DMS114 treated with DMSO at 0.1 percent for 48 hours (cell line): ENCODE measurements at regions not wholly inside any gene's neighbourhood (a gene's known extent, or its start where the extent isn't known, plus 50 kb on each side); places are given as distances from the start of the nearest gene placed in this dataset.
"Not testable (repeated sequence)": the region's sequence is repeated elsewhere in the genome, so short reads cannot be mapped to it uniquely, and the experiment has no call there.

Experiments
- DNase-seq: peaks from one replicate; lab custom pipeline; 2025; ENCODE audit not compliant: unreplicated experiment; lab: John Stamatoyannopoulos, UW

GRCh38 chr10:33102071-33102470 is 144.0 kb upstream of the ITGB1 start:
- DNase-seq, result no peak

DNA sequence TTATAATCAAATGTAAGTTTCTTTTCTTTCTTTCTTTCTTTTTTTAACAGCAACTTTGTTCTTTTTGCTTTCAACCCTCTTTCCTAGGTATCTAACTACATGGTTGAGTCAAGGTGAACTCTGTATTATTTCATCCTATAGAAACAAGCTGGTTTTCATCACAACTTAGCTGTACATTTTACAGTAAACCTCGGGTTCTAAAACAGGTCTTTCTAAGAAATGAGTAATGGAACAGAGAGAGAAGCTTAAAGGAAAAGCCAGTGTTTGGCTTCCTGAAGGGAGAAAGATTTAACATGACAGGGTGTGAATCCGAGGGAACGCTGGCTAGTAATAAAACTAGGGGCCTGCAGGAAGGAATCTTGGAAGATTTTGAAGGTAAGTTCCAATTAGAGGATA is 143.4 kb upstream of the ITGB1 start:
- DNase-seq, result no peak

DNA sequence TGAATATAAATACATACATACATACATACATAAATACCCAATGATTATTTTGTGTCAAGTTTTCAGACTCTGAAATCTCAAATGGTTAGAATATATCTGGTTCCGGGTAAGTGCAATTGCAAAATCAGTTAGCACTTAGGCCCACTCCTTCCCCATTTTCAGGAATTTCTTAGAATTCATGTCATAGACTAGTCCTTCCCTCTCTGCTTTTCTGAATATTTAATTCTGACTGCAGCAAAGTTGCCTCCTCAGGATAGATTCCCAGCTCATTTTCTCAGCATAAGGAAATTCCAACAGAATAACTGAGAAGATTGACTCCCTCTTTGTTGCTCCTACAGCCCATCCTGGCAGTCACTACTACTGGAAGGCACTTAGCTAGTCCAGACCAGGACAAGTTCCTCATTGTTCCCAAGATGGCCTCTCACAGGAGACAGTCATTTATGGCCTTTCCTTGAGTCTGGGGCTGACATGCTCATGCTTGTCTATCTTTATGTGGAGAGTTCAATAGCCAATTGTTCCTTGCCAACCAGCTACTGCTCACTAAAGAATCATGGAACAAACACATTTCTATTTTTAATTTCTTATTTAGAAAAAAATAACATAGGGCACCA is 142.9 kb upstream of the ITGB1 start:
- no peak for DNase-seq

GRCh38 chr10:33099748-33100147 is 141.7 kb upstream of the ITGB1 start:
- DNase-seq, result no peak

DNA sequence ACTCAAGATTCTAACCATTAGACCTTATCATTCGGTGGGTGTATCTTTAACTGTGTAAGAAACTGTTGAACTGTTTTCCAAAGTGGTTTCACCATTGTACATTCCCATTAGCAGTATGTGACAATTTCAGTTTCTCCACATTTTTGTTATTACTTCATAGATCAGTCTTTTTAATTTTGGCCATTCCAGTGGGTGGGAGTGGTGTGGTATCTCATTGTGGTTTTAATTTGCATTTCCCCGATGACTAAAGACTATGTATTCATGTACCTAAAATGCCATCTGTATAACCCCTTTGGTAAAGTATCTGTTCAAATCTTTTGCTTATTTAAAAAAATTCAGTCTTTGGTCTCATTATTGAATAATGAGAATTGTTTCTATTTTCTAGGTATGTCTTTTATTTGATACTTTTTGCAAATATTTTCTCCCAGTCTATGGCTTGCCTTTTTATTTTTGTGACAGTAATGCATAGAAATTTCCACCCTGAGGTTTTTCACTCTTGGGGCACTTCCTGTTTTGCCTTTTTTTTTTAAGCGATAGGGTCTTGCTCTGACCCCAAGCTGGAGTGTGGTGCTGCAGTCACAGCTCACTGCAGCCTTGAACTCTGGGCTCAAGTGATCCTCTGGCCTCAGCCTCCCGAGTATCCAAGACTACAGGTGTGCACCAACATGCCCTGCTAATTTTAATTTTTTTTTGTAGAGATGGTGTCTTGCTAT is 141.1 kb upstream of the ITGB1 start:
- DNase-seq, result no peak

GRCh38 chr10:33095867-33096815 is 138.1 kb upstream of the ITGB1 start:
- DNase-seq, result no peak

DNA sequence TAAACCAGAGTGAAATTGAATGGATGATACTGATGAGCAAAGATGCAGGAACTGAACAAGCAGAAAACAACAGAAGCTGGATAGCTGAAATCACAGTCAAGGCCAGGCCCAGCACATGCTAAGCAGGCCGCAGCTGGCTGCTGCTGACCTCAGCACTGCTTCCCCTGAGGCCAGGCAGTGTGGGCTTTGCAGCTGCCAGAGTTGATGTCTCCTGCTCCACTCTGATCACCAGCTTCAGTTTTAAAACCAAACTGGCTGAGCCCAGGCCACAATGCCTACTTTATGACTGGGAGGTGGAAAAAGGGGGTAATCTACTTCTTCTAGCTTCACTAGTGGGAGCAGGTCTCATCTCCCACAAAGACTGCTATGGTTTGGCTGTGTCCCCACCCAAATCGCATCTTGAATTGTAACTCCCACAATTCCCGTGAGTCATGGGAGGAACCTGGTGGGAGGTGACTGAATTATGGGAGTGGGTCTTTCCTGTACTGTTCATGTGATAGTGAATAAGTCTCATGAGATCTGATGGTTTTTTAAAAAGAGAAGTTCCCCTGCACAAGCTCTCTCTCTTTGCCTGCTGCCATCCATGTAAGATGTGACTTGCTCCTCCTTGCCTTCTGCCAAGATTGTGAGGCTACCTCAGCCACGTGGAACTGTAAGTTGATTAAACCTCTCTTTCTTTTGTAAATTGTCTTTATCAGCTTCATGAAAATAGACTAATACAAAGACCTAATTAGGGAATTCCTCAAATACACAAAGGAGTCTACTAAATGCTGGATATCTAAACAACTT is 136.4 kb upstream of the ITGB1 start:
- DNase-seq, result no peak

DNA sequence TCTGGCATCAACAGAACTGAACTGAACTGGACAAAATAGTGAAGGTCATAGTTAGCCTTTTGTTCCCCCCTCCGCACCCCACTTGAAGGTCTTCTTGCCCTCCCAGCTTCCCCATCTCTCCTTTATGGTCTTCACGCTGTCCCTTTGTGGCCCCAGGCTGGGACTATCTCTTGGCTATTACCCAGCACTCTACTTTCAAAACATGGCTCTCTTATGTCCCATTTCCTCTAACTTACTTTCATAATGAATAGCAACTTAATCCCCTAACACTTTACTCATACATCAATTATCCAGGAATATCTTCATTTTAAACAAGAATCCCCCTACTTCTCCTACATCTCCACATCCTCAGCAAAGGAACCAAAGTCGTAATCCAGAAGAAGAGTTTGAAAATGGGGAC is 135.3 kb upstream of the ITGB1 start:
- DNase-seq, result no peak

- DNase-seq, result no peak
These were observed 134.6 kb upstream of the ITGB1 start for GRCh38 chr10:33092596-33092995.

DNA sequence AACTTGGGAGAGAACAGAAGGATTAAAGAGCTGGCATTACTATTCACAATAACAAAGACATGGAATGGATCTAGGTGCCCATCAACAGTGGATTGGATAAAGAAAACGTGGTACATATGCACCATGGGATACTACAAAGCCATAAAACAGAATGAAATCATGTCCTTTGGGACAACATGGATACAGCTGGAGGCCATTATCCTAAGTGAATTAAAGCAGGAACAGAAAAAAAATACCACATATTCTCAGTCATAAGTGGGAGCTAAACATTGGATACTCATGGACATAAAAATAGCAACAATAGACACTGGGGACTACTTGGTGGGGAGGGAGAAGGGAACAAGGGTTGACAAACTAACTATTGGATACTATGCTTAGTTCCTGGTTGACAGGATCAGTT is 133.2 kb upstream of the ITGB1 start:
- DNase-seq, result no peak

- DNase-seq, result no peak
These were observed 131.0 kb upstream of the ITGB1 start for GRCh38 chr10:33088990-33089389.

GRCh38 chr10:33087922-33088321 is 129.9 kb upstream of the ITGB1 start:
- DNase-seq, result no peak

DNA sequence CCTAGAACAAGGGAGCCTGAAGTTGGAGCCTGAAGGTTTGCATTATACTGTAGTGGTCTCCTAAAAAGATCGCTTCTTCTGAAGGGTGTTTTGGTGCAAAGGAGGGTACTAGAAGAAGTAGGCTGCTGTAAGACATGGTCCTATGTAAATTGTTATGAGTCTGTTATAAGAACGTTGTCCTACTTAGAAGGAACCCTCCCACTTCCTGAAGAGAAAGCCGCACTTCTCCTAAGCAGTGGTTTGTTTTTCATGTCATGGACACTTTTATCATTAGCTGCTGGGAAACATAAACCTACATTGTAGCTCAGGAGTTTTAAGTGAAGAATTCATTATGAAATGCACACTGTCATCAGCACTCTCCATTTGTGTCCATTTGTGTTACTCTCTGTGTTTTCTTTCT is 129.1 kb upstream of the ITGB1 start:
- no peak for DNase-seq

GRCh38 chr10:33086100-33086499 is 128.1 kb upstream of the ITGB1 start:
- DNase-seq, result no peak

DNA sequence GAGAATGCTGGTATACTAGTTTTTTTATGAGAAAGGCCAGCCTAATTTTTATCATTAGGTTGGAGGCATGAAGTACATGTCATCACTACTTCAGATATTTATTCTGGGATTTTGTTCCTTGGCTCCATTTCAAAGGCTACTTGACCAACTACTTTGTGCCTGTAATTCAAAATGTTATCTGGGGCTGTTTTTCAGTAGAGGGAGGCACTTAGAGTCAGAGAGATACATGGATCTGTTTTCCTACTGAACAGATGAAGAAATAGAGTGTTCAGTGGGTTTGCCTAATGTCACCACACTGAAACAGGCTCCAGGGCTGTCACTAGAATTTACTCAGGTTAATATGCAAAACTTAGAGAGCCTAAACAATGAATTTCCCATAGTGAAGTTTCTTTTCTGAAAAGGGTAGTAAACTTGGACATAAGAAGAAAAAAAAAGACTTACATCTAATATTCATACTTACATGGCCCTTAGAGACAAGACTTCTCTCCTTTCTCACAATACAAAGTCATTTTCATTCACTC is 127.3 kb upstream of the ITGB1 start:
- DNase-seq, result no peak

DNA sequence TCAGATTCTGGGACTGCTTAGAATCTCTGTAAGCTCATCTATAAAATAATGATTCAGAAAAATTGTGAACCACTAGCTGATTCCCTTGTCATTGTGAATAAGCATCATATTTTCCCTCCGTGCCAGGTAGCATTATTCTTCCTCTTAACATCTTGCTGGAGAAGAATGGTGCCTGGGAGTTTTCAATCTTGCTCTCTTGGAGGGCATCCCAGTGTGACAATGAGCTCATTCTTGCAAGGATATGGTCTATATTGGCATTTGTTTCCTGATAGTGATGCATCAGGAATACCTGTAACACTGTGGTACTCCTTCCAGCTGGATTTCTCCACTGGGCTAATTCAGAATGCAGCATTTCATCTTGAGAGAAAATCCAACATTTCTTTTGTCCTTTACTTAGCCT is 126.4 kb upstream of the ITGB1 start:
- no peak for DNase-seq

- DNase-seq, result no peak
These were observed 124.4 kb upstream of the ITGB1 start for GRCh38 chr10:33082373-33082895.

- DNase-seq, result not testable (repeated sequence)
These were observed 122.4 kb upstream of the ITGB1 start for GRCh38 chr10:33080467-33080866.

GRCh38 chr10:33074443-33074842 is 116.4 kb upstream of the ITGB1 start:
- no peak for DNase-seq

DNA sequence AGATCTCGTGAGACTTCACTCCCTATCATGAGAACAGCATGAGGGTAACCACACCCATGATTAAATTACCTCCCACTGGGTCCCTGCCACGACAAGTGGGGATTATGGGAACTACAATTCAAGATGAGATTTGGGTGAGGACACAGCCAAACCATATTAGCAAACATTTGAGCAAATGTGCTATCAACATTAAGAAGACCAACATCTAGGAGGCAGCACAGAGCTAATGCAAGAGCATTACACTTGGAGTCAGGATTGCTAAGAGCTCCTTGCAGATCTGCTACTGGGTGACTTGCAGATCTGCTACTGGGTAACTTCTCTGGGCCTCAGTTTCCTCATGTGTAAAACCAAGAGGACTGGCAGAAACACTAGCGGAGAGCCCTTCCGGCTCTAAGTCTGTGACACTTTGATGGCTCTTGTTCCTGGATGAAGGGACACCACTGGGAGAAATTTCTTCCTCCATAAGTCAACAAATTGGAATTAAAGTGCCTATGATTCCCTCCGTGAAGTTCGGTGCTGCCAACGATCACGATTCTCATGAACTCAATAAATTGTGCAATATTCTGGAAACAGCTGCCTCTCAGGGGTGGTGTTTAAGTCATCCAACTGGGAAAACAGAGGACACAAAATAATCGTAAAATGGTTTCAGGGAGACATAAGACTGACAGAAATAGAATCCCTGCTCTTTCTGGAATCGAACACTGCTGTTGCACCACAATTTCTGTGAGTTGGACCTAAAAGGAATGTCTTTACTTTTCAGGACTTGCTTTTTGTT is 115.8 kb upstream of the ITGB1 start:
- DNase-seq, result no peak
